ENCODE measurements at regions not wholly inside any gene's neighbourhood (a gene's known extent, or its start where the extent isn't known, plus 50 kb on each side); places are given as distances from the start of the nearest gene placed in this dataset.
A peak's percentile ranks its signal among the peaks of the same experiment; 100 is the strongest.

- Mint-ChIP-seq H3K27me3 (ENCODE audit: unreplicated experiment) (no peaks in the 10 kb centered on the region), H3K36me3 (ENCODE audit: insufficient read depth, unreplicated experiment) (no peaks in the 10 kb centered on the region)
- intact Hi-C loops (cut with micrococcal nuclease; ENCODE audit: unreplicated experiment): no loop called here
Measured at GRCh38 chr2:234372506-234372905, 124.4 kb downstream of the ARL4C start.

DNA sequence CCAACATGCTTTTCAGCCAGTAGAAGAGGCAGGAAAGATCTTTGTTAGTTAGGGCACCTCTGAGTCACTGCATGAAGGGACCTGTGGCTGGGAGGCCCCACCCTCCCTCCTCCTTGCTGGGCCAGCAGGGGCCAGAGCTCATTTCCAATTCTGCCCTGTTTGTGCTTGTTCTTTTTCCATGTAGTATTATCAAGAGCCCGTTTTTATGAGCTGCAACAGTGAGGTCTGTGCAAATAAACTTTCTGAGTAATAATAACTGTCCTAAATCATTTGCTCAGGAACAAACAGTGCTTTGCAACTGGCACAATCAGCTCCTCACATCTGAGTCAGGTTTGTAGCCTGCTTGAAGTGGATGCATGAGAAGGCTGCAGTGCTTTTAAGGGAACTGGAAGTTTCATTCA lies 128.0 kb downstream of the ARL4C start:
- CTCF ChIA-PET: no interaction called here
- no peak overlapping the region for H3K4me3 Mint-ChIP-seq (ENCODE audit: low read depth, unreplicated experiment)
- no peaks in the 10 kb centered on the region for H3K27me3 Mint-ChIP-seq (ENCODE audit: unreplicated experiment)
- H3K27ac Mint-ChIP-seq (ENCODE audit: unreplicated experiment): no peak overlapping the region
- peak; percentile 56 for DNase-seq
- H3K36me3 Mint-ChIP-seq (ENCODE audit: insufficient read depth, unreplicated experiment): no peaks in the 10 kb centered on the region
- BruUV-seq (replicated peaks): no TSS peak
- H3K9me3 Mint-ChIP-seq (ENCODE audit: low read depth, unreplicated experiment): no peaks in the 10 kb centered on the region
- H3K4me1 Mint-ChIP-seq (ENCODE audit: low read depth, unreplicated experiment): peaks cover 40% of the 10 kb centered on the region
- no peak for TF ChIP-seq CTCF (IDR thresholded peaks at IDR 0.05; ENCODE audit: unreplicated experiment)
- intact Hi-C loops (cut with micrococcal nuclease; ENCODE audit: unreplicated experiment): no loop called here

More at GRCh38 chr2:234372506-234372905, 124.4 kb downstream of the ARL4C start:
- H3K4me1 Mint-ChIP-seq (ENCODE audit: low read depth, unreplicated experiment): peaks cover 31% of the 10 kb centered on the region
- no peak overlapping the region for H3K4me3 Mint-ChIP-seq (ENCODE audit: low read depth, unreplicated experiment)
- BruUV-seq (replicated peaks): no TSS peak
- no peak for TF ChIP-seq CTCF (IDR thresholded peaks at IDR 0.05; ENCODE audit: unreplicated experiment)
- no peaks in the 10 kb centered on the region for H3K9me3 Mint-ChIP-seq (ENCODE audit: low read depth, unreplicated experiment)
- CTCF ChIA-PET: no interaction called here
- no peak for DNase-seq
- no peak overlapping the region for H3K27ac Mint-ChIP-seq (ENCODE audit: unreplicated experiment)

- Mint-ChIP-seq H3K4me1 (ENCODE audit: low read depth, unreplicated experiment) (peaks cover 34% of the 10 kb centered on the region), H3K27ac (ENCODE audit: unreplicated experiment) (no peak overlapping the region), H3K36me3 (ENCODE audit: insufficient read depth, unreplicated experiment) (no peaks in the 10 kb centered on the region), H3K9me3 (ENCODE audit: low read depth, unreplicated experiment) (no peaks in the 10 kb centered on the region), H3K27me3 (ENCODE audit: unreplicated experiment) (no peaks in the 10 kb centered on the region), H3K4me3 (ENCODE audit: low read depth, unreplicated experiment) (no peak overlapping the region)
- BruUV-seq (replicated peaks): no TSS peak
- TF ChIP-seq CTCF (IDR thresholded peaks at IDR 0.05; ENCODE audit: unreplicated experiment): no peak
- intact Hi-C loops (cut with micrococcal nuclease; ENCODE audit: unreplicated experiment): no loop called here
- CTCF ChIA-PET: no interaction called here
- no peak for DNase-seq
Measured at GRCh38 chr2:234366891-234367290, 130.0 kb downstream of the ARL4C start.

- intact Hi-C loops (cut with micrococcal nuclease; ENCODE audit: unreplicated experiment): no loop called here
- Mint-ChIP-seq H3K4me1 (ENCODE audit: low read depth, unreplicated experiment) (peaks cover 42% of the 10 kb centered on the region), H3K27me3 (ENCODE audit: unreplicated experiment) (no peaks in the 10 kb centered on the region), H3K4me3 (ENCODE audit: low read depth, unreplicated experiment) (no peak overlapping the region), H3K9me3 (ENCODE audit: low read depth, unreplicated experiment) (no peaks in the 10 kb centered on the region), H3K27ac (ENCODE audit: unreplicated experiment) (no peak overlapping the region), H3K36me3 (ENCODE audit: insufficient read depth, unreplicated experiment) (no peaks in the 10 kb centered on the region)
- DNase-seq: no peak
- no TSS peak for BruUV-seq (replicated peaks)
- no peak for TF ChIP-seq CTCF (IDR thresholded peaks at IDR 0.05; ENCODE audit: unreplicated experiment)
- CTCF ChIA-PET: interaction anchor here (0.6 kb wide), 1 partner anchor 507 kb away, joined by 3 read pairs; no protein-coding TSS in a partner anchor
Measured at GRCh38 chr2:234364661-234365060, 132.2 kb downstream of the ARL4C start.

Measured in Calu3 (cell line).